CD4-positive, alpha-beta T cell treated with Interleukin-15 for 1 hour (primary cell): ENCODE measurements at regions not wholly inside any gene's neighbourhood (a gene's known extent, or its start where the extent isn't known, plus 50 kb on each side); places are given as distances from the start of the nearest gene placed in this dataset.

Source experiments
- DNase-seq: peaks from one replicate; pipeline ENCODE4 v3.0.0-alpha.2; 2020

DNA sequence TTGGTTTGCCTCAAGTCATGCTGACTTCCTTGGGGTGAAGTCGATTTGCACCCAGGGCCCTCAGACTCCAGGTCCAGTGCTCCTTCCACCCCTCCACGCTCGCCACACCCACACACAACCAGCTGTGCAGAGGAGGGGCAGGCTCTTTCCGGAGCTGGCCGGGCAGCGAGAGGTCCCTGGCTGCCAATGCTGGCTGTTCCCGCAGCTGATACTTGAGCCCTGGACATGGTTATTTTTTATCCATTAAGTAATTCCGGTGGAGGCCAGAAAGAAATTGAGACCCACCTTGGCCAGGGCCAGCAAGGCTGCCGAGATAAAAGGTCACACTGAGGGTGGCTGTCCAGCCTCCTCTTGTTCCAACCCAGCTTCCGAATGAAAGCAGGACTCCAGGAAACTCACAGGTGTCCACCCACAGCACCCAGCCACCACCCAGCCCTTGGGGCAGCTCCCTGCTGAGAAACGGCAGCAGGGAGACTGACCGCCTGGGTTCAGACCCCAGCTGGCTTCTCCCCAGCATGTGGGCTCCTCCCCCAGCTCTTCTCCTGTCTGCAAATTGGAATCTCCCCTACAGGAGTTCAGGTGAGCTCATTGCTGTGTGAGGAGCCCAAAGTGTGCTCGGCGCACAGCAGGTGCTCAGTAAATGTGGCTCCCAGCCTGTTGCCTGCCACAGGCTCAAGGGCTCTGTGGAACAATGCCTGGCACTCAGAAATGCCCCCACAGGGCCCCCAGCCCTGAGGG is 77.8 kb downstream of the PDGFA start:
- no peak for DNase-seq

DNA sequence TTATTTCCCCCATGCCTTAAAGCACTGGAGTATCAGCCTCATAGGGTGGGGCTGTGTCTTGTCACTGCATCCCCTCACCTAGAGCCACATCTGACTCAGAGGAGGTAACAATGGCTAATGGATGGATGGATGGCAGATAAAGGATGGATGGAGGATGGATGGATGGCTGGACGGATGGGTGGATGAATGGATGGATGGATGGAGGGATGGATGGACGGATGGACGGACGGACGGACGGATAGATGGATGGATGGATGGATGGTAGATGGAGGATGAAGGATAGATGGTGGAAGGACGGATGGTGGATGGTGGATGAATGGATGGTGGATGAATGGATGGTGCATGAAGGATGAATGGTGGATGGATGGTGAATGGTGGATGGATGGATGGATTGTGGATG is 77.2 kb downstream of the PDGFA start:
- no peak for DNase-seq

DNA sequence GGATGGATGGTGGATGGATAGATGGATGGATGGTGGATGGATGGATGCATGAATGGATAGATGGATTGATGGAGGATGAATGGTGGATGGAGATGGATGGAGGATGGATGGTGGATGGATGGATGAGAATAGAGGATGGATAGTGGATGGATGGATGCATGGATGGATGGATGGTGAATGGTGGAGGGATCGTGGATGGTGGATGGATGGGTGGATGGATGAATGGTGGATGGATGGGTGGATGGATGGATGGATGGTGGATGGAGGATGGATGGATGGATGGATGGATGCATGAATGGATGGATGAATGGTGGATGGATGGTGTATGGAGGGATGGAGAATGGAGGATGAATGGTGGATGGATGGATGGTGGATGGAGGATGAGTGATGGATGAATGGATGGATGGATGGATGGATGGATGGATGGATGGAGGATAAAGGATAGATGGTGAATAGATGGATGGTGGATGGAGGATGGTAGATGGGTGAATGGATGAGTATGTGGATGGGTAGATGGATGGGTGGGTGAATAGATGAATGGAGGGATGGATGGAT is 76.3 kb downstream of the PDGFA start:
- DNase-seq: no peak

DNA sequence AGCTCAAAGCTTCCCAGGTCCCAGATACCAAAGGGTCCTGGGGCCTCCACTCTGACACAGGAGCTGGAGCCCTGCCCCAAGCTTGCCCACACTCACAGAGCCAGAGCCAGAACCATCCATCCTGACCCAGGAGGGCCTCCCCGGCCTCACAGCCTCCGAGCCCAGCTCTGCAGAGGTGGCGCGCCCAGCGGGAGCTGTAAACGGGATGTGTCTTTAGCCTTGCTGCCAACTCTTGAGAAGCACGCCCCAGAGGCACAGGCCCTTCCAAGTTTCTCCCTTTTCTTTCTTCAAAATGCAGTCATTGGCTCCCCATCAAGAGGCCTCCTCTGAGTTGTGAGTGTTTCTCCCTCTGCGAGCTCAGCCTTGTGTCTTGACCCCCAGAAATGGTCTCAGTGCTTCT is 75.0 kb downstream of the PDGFA start:
- no peak for DNase-seq

DNA sequence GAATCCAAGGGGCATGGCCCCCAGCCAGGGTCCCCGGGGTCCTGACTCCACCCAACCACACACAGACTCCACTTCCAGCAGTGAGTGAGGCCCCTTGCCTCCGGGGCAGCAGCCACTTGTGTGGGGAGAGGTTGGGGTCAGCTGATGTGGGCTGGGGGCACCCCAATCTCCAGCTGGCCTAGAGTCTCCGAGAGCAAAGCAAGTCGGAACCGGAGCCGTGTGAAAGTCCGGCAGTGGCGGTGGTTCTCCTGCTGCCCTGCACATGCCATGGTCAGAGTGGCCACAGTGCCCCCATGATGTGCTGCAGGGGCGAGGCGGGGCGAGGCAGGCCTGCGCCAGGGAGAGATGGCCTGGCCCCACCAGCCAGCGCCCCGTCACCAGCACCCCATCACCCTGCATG is 74.6 kb downstream of the PDGFA start:
- DNase-seq: no peak

DNA sequence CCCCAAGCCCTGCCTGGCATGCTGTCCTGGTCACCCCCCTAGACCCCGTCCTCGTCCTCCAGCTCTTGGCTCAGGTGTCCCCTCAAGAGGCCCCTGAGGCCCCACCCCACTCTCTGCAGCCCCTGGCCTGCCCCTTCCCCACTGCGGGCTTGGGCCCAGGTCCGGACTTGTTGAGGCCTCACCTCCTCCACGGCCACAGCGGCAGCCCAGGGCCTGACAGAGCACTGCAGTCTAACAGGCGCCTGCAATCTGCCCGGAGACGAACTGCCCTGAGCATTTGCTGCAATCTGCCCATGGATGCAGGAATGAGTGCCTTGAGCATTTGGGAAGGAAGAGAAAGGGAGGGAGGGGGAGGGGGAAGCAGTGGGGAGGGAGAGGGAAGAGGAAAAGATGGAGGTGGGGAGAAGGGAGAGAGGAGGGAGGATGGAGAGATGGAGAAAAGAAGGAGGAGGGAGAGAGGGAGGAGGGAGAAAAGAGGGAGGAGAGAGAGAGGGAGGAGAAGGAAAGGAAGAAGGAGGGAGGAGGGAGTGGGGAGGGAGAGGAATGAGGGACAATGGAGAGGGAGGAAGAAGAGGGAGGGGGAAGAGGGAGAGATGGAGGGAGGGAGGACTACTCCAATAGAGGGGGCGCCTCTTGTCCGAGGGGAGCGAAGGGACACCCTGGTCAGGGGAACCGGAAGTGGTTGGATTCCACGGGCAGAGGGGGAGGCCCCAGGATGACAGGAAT is 73.9 kb downstream of the PDGFA start:
- DNase-seq: no peak

DNA sequence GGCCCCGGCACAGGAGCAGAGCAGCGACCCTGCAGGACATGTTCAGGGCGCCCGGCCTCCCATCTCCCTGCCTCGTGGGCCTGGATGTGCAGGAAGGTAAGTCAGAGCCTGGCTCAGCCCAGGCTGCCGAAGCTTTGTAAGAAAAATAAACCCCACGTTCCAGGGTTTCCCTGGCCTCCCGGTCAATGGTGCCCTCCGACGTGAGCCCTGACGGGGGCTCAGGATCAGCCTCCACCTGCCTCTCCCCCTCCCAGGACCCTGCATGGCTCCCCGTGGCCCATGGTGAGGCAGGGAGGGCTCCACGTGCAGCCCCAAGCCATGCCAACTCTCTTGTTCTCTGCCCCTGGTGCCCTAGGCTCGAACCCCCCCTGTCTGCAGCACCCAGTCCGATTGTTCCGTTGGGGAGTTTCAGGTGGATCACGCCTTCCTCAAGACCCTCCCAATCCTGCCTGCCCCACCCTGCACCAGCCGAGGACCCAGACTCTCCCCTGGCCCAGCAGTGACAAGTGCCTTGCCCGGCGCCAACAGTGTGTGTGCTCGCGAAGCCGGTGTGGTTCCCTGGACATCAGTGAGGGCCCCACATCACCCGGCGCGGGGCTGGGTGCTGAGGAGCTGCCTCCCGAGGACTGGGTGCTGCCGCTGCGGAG is 73.2 kb downstream of the PDGFA start:
- DNase-seq: no peak
